Neuronal stem cell (in vitro differentiated cells): ENCODE measurements at regions not wholly inside any gene's neighbourhood (a gene's known extent, or its start where the extent isn't known, plus 50 kb on each side); places are given as distances from the start of the nearest gene placed in this dataset.

Source experiments
- DNase-seq: peaks from one replicate; pipeline ENCODE4 v3.0.0-alpha.2; 2013; ENCODE audit warnings: low spot score
- H2AFZ ChIP-seq: one replicate; pipeline ENCODE4 v1.6.1; 2013; ENCODE audit warnings: mild to moderate bottlenecking, low read length, inconsistent platforms
- H2AK5ac ChIP-seq: 2 replicates; pipeline ENCODE4 v1.6.1; 2013; ENCODE audit warnings: low read depth, mild to moderate bottlenecking, inconsistent platforms, low read length, moderate library complexity, mixed read lengths
- H2BK120ac ChIP-seq: 2 replicates; pipeline ENCODE4 v1.6.1; 2013; ENCODE audit warnings: low read depth, mild to moderate bottlenecking, inconsistent platforms, low read length, moderate library complexity, mixed read lengths
- H2BK12ac ChIP-seq: one replicate; pipeline ENCODE4 v1.6.1; 2013; ENCODE audit warnings: low read length, inconsistent platforms
- H2BK15ac ChIP-seq: 2 replicates; pipeline ENCODE4 v1.6.1; 2013; ENCODE audit warnings: mild to moderate bottlenecking, low read length, inconsistent platforms, mixed read lengths
- H2BK5ac ChIP-seq: one replicate; pipeline ENCODE4 v1.6.1; 2013; ENCODE audit warnings: inconsistent platforms, mild to moderate bottlenecking, low read length, moderate library complexity
- H3K14ac ChIP-seq: one replicate; pipeline ENCODE4 v1.6.1; 2013; ENCODE audit warnings: low read length, inconsistent platforms
- H3K18ac ChIP-seq: 2 replicates; pipeline ENCODE4 v1.6.1; 2013; ENCODE audit warnings: low read length, inconsistent platforms
- H3K23ac ChIP-seq: 2 replicates; pipeline ENCODE4 v1.6.1; 2013; ENCODE audit warnings: low read depth, mild to moderate bottlenecking, mixed read lengths, low read length, inconsistent platforms; ENCODE audit not compliant: poor library complexity
- H3K27ac ChIP-seq: replicated peaks from 3 replicates; pipeline ENCODE4 v1.5.1; 2013; ENCODE audit warnings: low read length, inconsistent platforms
- H3K27me3 ChIP-seq, 3 experiments: 2 replicates each; pipeline ENCODE4 v1.6.1; 2013; ENCODE audit warnings: low read length in 3 of 3, mild to moderate bottlenecking in 2 of 3, inconsistent platforms in 1 of 3, low read depth in 1 of 3, mixed read lengths in 1 of 3, moderate library complexity in 1 of 3; ENCODE audit not compliant: control insufficient read depth in 3 of 3, insufficient read depth in 3 of 3
- H3K36me3 ChIP-seq, 2 donors: replicated peaks in 1 of 2; 2 replicates each; pipeline ENCODE4 v1.6.1; 2013; ENCODE audit warnings: low read length in 2 of 2; ENCODE audit not compliant: control insufficient read depth in 2 of 2, insufficient read depth in 2 of 2
- H3K4ac ChIP-seq: 2 replicates; pipeline ENCODE4 v1.6.1; 2013; ENCODE audit warnings: inconsistent platforms, mild to moderate bottlenecking, low read length, moderate library complexity
- H3K4me1 ChIP-seq, 2 donors: 1 replicate in 1 of 2; 2 replicates in 1 of 2; pipeline ENCODE4 v1.6.1; 2013; ENCODE audit warnings: low read length in 2 of 2, low read depth in 1 of 2; ENCODE audit not compliant: control insufficient read depth in 2 of 2, insufficient read depth in 1 of 2
- H3K4me2 ChIP-seq: one replicate; pipeline ENCODE4 v1.6.1; 2013; ENCODE audit warnings: mild to moderate bottlenecking, low read length, inconsistent platforms; ENCODE audit not compliant: insufficient read depth, poor library complexity, severe bottlenecking
- H3K4me3 ChIP-seq, 2 donors: 2 replicates each; pipeline ENCODE4 v1.5.1; 2013; ENCODE audit warnings: low read length in 2 of 2, mild to moderate bottlenecking in 2 of 2, inconsistent platforms in 1 of 2, moderate library complexity in 1 of 2
- H3K79me1 ChIP-seq: one replicate; pipeline ENCODE4 v1.6.1; 2013; ENCODE audit warnings: low read depth, mild to moderate bottlenecking, inconsistent platforms, low read length, moderate library complexity
- H3K9ac ChIP-seq: one replicate; pipeline ENCODE4 v1.6.1; 2013; ENCODE audit warnings: mild to moderate bottlenecking, low read depth, low read length, inconsistent platforms; ENCODE audit not compliant: poor library complexity
- H3K9me3 ChIP-seq, 2 donors: replicated peaks in 1 of 2; 2 replicates each; pipeline versions ENCODE3 to v1.6.1; 2013; ENCODE audit warnings: low read length in 2 of 2, mild to moderate bottlenecking in 2 of 2, inconsistent platforms in 1 of 2, low read depth in 1 of 2, mixed read lengths in 1 of 2, moderate library complexity in 1 of 2; ENCODE audit not compliant: control insufficient read depth in 2 of 2, insufficient read depth in 1 of 2
- H4K8ac ChIP-seq: one replicate; pipeline ENCODE4 v1.6.1; 2013; ENCODE audit warnings: low read depth, mild to moderate bottlenecking, inconsistent platforms, low read length, moderate library complexity
- H4K91ac ChIP-seq: one replicate; pipeline ENCODE4 v1.6.1; 2013; ENCODE audit warnings: low read length, low read depth, mild to moderate bottlenecking, inconsistent platforms; ENCODE audit not compliant: poor library complexity
- WGBS, 2 donors: extraction: QIAGEN DNeasy Blood & Tissue Kit; methylation state at CpG; one replicate each; pipeline ENCODE4 v1.1.7; 2013; ENCODE audit warnings: missing lambda C conversion rate in 2 of 2, mixed read lengths in 1 of 2; ENCODE audit not compliant: insufficient read length in 2 of 2, insufficient replicate concordance in 1 of 2; ENCODE audit errors: extremely low coverage in 2 of 2; 5-methylcytosine and 5-hydroxymethylcytosine counted together

DNA sequence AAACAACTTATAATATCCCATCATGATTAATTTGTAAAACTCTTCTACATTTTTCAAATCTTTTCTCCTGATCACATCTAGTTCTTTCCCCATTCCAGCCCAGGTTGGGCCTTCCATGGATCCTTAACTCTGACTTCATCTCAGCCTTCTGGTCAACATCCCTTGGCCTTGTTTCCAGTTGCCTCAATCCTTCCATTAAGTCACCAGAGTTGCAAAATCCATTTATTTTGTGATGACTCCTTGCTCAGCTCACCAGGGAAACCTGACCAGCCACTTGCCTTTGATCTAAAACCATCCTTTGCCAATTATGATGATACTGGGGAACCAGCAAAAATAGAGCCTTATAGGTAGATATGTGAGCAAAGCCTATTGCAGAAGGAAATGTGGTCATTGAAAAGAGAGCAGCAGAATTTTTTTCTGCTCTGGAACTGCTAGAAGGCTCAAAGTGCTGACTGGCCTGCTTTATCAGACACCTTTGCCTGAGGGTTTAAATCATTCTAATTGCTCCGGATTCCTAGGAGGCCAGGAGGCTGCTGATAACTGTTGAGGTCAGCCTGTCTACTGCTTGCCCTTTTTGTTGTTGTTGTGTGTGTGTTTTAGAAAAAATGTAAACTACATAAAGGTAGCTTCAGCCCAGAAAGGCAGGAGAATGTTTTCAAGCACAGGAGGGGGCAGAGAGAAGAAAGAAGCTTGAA is 512.2 kb upstream of the GRIA1 start:
- WGBS, 2 donors: no CpG with 5 or more reads among the region's 1 CpG
- Histone ChIP-seq H3K27ac (no peak overlapping the region), H3K4ac (no peak overlapping the region), H3K4me3 (no peak overlapping the region), H2BK12ac (no peak overlapping the region), H3K14ac (no peak overlapping the region), H3K4me2 (no peak overlapping the region), H3K9ac (no peak overlapping the region), H3K4me1 (no peaks in the 10 kb centered on the region), H3K36me3 (no peaks in the 10 kb centered on the region), H3K27me3 (no peaks in the 10 kb centered on the region), H3K23ac (no peak overlapping the region), H4K91ac (no peak overlapping the region), H3K18ac (no peak overlapping the region), H2AFZ (no peak overlapping the region), H2BK120ac (no peak overlapping the region), H2AK5ac (no peak overlapping the region), H3K79me1 (no peaks in the 10 kb centered on the region), H2BK15ac (no peak overlapping the region), H4K8ac (no peak overlapping the region), H3K9me3 (no peaks in the 10 kb centered on the region), H2BK5ac (no peak overlapping the region)
- DNase-seq: no peak

DNA sequence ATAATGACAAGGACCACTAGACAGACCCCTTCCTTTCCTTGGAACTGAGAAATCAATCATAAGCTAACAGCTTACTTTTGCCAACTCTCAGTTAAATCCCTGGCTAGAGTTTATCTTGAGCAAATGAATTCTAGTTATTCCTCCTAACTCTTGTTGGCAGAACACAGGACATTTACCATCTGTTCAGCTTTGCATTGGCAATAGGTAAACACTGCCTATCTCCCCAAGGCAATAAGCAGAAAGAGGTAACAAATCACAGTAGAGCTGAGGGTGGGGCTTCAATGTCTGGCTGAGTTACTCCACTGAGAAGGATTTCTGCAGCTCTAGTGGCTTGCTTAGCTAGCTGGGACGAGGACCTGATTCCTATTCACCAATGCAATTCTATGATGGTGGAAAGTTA is 503.3 kb upstream of the GRIA1 start:
- Histone ChIP-seq H2AK5ac (no peak overlapping the region), H2AFZ (no peak overlapping the region), H3K36me3 (no peaks in the 10 kb centered on the region), H2BK12ac (no peak overlapping the region), H3K27me3 (no peaks in the 10 kb centered on the region), H3K23ac (no peak overlapping the region), H2BK5ac (no peak overlapping the region), H4K8ac (no peak overlapping the region), H4K91ac (no peak overlapping the region), H3K18ac (no peak overlapping the region), H2BK120ac (no peak overlapping the region), H3K4me3 (no peak overlapping the region), H3K4me2 (no peak overlapping the region), H2BK15ac (no peak overlapping the region), H3K9ac (no peak overlapping the region), H3K79me1 (no peaks in the 10 kb centered on the region), H3K14ac (no peak overlapping the region), H3K4me1 (no peaks in the 10 kb centered on the region), H3K9me3 (no peaks in the 10 kb centered on the region), H3K4ac (no peak overlapping the region), H3K27ac (no peak overlapping the region)
- no CpG with 5 or more reads among the region's 1 CpG for whole genome bisulfite sequencing, 2 donors
- no peak for DNase-seq

DNA sequence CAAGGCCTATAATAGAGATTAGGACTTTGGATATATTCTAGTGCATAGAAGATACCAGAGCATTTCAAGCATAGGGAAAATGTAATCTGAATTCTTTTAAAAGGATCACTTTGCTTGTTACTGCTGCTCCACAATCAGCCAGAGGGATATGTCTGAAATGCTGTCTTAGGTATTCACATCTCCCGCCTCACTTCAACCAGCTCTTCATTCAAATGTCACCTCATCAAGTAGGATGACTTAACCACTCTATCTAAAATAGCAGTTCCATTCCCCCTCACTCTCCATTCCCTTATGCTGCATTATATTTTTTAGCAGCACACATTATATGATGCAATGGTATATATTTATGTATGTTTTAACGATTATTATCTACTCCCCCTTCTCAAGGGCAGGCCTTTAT is 500.3 kb upstream of the GRIA1 start:
- Histone ChIP-seq H2AFZ (no peak overlapping the region), H3K79me1 (no peaks in the 10 kb centered on the region), H3K4me2 (no peak overlapping the region), H2BK120ac (no peak overlapping the region), H3K23ac (no peak overlapping the region), H3K4me1 (no peaks in the 10 kb centered on the region), H3K4ac (no peak overlapping the region), H4K8ac (no peak overlapping the region), H2BK15ac (no peak overlapping the region), H3K27me3 (no peaks in the 10 kb centered on the region), H4K91ac (no peak overlapping the region), H3K36me3 (no peaks in the 10 kb centered on the region), H3K9me3 (no peaks in the 10 kb centered on the region), H3K18ac (no peak overlapping the region), H3K14ac (no peak overlapping the region), H3K4me3 (no peak overlapping the region), H2AK5ac (no peak overlapping the region), H2BK5ac (no peak overlapping the region), H3K9ac (no peak overlapping the region), H2BK12ac (no peak overlapping the region), H3K27ac (no peak overlapping the region)
- no CpG with 5 or more reads among the region's 2 CpGs for WGBS, 2 donors
- DNase-seq: no peak

DNA sequence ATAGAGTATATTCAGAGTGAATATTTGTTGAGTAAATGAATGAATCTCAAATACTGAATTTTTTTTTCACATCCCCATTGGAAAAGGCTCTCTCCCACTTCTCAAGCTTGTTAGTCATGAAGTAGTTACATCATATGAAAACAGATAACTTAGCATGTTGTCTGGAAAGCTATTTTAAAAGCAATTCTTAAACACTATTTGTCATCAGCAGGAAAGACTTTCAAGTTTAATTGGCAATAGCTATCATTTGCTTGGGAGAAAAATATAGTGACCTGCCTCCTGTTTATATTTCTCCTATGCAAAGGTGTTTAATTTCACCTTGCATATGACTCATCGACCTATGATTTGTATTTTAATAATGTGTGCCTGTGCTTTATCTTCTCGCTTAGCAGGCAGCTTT is 499.8 kb upstream of the GRIA1 start:
- no peak overlapping the region for H3K27ac ChIP-seq
- no CpG with 5 or more reads among the region's 2 CpGs for WGBS, 2 donors
- no peak overlapping the region for H2AK5ac ChIP-seq

More for the DNA sequence above, 499.8 kb upstream of the GRIA1 start:
- H3K18ac ChIP-seq: no peak overlapping the region
- H4K8ac ChIP-seq: no peak overlapping the region
- H2BK12ac ChIP-seq: no peak overlapping the region
- H3K27me3 ChIP-seq: no peaks in the 10 kb centered on the region
- H2AFZ ChIP-seq: no peak overlapping the region
- no peak overlapping the region for H2BK5ac ChIP-seq
- no peak overlapping the region for H3K4ac ChIP-seq
- H3K79me1 ChIP-seq: no peaks in the 10 kb centered on the region
- no peak overlapping the region for H4K91ac ChIP-seq
- no peak overlapping the region for H3K4me2 ChIP-seq
- no peak overlapping the region for H2BK15ac ChIP-seq
- H3K23ac ChIP-seq: no peak overlapping the region
- H3K4me1 ChIP-seq: no peaks in the 10 kb centered on the region
- no peak for DNase-seq
- H3K36me3 ChIP-seq: no peaks in the 10 kb centered on the region
- H3K4me3 ChIP-seq: no peak overlapping the region
- H2BK120ac ChIP-seq: no peak overlapping the region
- H3K9ac ChIP-seq: no peak overlapping the region
- H3K9me3 ChIP-seq: no peaks in the 10 kb centered on the region
- no peak overlapping the region for H3K14ac ChIP-seq
